ENCODE measurements at regions not wholly inside any gene's neighbourhood (a gene's known extent, or its start where the extent isn't known, plus 50 kb on each side); places are given as distances from the start of the nearest gene placed in this dataset.

GRCh38 chr1:89770391-89770790 lies 50.4 kb upstream of the LRRC8D start:
- POLR2A ChIA-PET = no interaction called here
- Mint-ChIP-seq H3K4me1 (no peaks in the 10 kb centered on the region), H3K27me3 (no peaks in the 10 kb centered on the region), H3K9me3 (ENCODE audit: low read depth) (no peaks in the 10 kb centered on the region), H3K4me3 (no peak overlapping the region), H3K36me3 (ENCODE audit: low read depth) (no peaks in the 10 kb centered on the region), H3K27ac (no peak overlapping the region)
- intact Hi-C loops (cut with DNase I, micrococcal nuclease) = no loop called here
- no peak for DNase-seq
- no peak for ATAC-seq
- CTCF ChIA-PET = interaction anchor here (0.6 to 2.0 kb wide), 4 partner anchors 11 to 155 kb away, joined by 3 to 9 read pairs (median 3); no protein-coding TSS in a partner anchor

Measured in activated CD4-positive, alpha-beta T cell treated with anti-CD3 and anti-CD28 coated beads for 36 hours (primary cell).